ENCODE measurements at regions not wholly inside any gene's neighbourhood (a gene's known extent, or its start where the extent isn't known, plus 50 kb on each side); places are given as distances from the start of the nearest gene placed in this dataset.
"Not testable (repeated sequence)": the region's sequence is repeated elsewhere in the genome, so short reads cannot be mapped to it uniquely, and the experiment has no call there.

GRCh38 chr2:16753025-16753424 is 87.4 kb upstream of the CYRIA start:
- DNase-seq (ENCODE audit: low spot score) = not testable (repeated sequence)

- not testable (repeated sequence) for DNase-seq (ENCODE audit: low spot score)
Measured at GRCh38 chr2:16750925-16751214, 85.2 kb upstream of the CYRIA start.

GRCh38 chr2:16750175-16750924 is 84.7 kb upstream of the CYRIA start:
- no peak for DNase-seq (ENCODE audit: low spot score)

GRCh38 chr2:16748511-16749266 is 83.1 kb upstream of the CYRIA start:
- DNase-seq (ENCODE audit: low spot score) = not testable (repeated sequence)

GRCh38 chr2:16747689-16748088 is 82.1 kb upstream of the CYRIA start:
- DNase-seq (ENCODE audit: low spot score) = no peak

GRCh38 chr2:16747257-16747656 is 81.6 kb upstream of the CYRIA start:
- DNase-seq (ENCODE audit: low spot score) = no peak

GRCh38 chr2:16746833-16747232 is 81.2 kb upstream of the CYRIA start:
- no peak for DNase-seq (ENCODE audit: low spot score)

GRCh38 chr2:16746329-16746728 is 80.7 kb upstream of the CYRIA start:
- no peak for DNase-seq (ENCODE audit: low spot score)

GRCh38 chr2:16745466-16745865 is 79.8 kb upstream of the CYRIA start:
- DNase-seq (ENCODE audit: low spot score) = no peak

GRCh38 chr2:16744521-16744920 is 78.9 kb upstream of the CYRIA start:
- DNase-seq (ENCODE audit: low spot score) = no peak

GRCh38 chr2:16742026-16742425 is 76.4 kb upstream of the CYRIA start:
- no peak for DNase-seq (ENCODE audit: low spot score)

- DNase-seq (ENCODE audit: low spot score) = no peak
Measured at GRCh38 chr2:16741498-16741897, 75.9 kb upstream of the CYRIA start.

GRCh38 chr2:16739778-16740581 is 74.3 kb upstream of the CYRIA start:
- DNase-seq (ENCODE audit: low spot score) = no peak

- no peak for DNase-seq (ENCODE audit: low spot score)
Measured at GRCh38 chr2:16738361-16739225, 73.0 kb upstream of the CYRIA start.

- DNase-seq (ENCODE audit: low spot score) = no peak
Measured at GRCh38 chr2:16737812-16738211, 72.2 kb upstream of the CYRIA start.

- DNase-seq (ENCODE audit: low spot score) = no peak
Measured at GRCh38 chr2:16736633-16737032, 71.0 kb upstream of the CYRIA start.

- no peak for DNase-seq (ENCODE audit: low spot score)
Measured at GRCh38 chr2:16729335-16729734, 63.7 kb upstream of the CYRIA start.

- no peak for DNase-seq (ENCODE audit: low spot score)
Measured at GRCh38 chr2:16728351-16729136, 62.9 kb upstream of the CYRIA start.

GRCh38 chr2:16727849-16728248 is 62.2 kb upstream of the CYRIA start:
- DNase-seq (ENCODE audit: low spot score) = not testable (repeated sequence)

GRCh38 chr2:16727256-16727655 is 61.6 kb upstream of the CYRIA start:
- no peak for DNase-seq (ENCODE audit: low spot score)

GRCh38 chr2:16726577-16726976 is 60.9 kb upstream of the CYRIA start:
- DNase-seq (ENCODE audit: low spot score) = no peak

All from ecto neural progenitor cell (in vitro differentiated cells).